NB4 (cell line): ENCODE measurements at regions not wholly inside any gene's neighbourhood (a gene's known extent, or its start where the extent isn't known, plus 50 kb on each side); places are given as distances from the start of the nearest gene placed in this dataset.

Experiments used
- MAX ChIP-seq: IDR thresholded peaks from 2 replicates; pipeline ENCODE4 v1.6.1; 2011; ENCODE audit warnings: low read depth, low read length
- POLR2A ChIP-seq: IDR thresholded peaks from 2 replicates; pipeline ENCODE4 v1.6.1; 2011; ENCODE audit warnings: mild to moderate bottlenecking; ENCODE audit not compliant: insufficient read length; ENCODE audit errors: extremely low read depth
- TF ChIP-seq, protein P1 (sequence below): IDR thresholded peaks from one replicate; pipeline ENCODE4 v1.5.1; 2012; ENCODE audit warnings: low read depth, low read length

- TF ChIP-seq, protein P1, sequence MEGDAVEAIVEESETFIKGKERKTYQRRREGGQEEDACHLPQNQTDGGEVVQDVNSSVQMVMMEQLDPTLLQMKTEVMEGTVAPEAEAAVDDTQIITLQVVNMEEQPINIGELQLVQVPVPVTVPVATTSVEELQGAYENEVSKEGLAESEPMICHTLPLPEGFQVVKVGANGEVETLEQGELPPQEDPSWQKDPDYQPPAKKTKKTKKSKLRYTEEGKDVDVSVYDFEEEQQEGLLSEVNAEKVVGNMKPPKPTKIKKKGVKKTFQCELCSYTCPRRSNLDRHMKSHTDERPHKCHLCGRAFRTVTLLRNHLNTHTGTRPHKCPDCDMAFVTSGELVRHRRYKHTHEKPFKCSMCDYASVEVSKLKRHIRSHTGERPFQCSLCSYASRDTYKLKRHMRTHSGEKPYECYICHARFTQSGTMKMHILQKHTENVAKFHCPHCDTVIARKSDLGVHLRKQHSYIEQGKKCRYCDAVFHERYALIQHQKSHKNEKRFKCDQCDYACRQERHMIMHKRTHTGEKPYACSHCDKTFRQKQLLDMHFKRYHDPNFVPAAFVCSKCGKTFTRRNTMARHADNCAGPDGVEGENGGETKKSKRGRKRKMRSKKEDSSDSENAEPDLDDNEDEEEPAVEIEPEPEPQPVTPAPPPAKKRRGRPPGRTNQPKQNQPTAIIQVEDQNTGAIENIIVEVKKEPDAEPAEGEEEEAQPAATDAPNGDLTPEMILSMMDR, result no peak
- TF ChIP-seq POLR2A (no peak), MAX (no peak)
Measured at GRCh38 chr6:138719011-138719635, 54.4 kb upstream of the CCDC28A start.
